ENCODE measurements at regions not wholly inside any gene's neighbourhood (a gene's known extent, or its start where the extent isn't known, plus 50 kb on each side); places are given as distances from the start of the nearest gene placed in this dataset.

- TF ChIP-seq, protein P1, sequence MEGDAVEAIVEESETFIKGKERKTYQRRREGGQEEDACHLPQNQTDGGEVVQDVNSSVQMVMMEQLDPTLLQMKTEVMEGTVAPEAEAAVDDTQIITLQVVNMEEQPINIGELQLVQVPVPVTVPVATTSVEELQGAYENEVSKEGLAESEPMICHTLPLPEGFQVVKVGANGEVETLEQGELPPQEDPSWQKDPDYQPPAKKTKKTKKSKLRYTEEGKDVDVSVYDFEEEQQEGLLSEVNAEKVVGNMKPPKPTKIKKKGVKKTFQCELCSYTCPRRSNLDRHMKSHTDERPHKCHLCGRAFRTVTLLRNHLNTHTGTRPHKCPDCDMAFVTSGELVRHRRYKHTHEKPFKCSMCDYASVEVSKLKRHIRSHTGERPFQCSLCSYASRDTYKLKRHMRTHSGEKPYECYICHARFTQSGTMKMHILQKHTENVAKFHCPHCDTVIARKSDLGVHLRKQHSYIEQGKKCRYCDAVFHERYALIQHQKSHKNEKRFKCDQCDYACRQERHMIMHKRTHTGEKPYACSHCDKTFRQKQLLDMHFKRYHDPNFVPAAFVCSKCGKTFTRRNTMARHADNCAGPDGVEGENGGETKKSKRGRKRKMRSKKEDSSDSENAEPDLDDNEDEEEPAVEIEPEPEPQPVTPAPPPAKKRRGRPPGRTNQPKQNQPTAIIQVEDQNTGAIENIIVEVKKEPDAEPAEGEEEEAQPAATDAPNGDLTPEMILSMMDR (IDR thresholded peaks at IDR 0.05) = no peak
- no peak for TF ChIP-seq POLR2A (IDR thresholded peaks at IDR 0.05)
- intact Hi-C loops (cut with DNase I; ENCODE audit: low total_unique reads) = no loop called here
- no peak overlapping the region for H3K4me3 ChIP-seq (ENCODE audit: low read depth, poor library complexity, severe bottlenecking)
- DNase-seq (ENCODE audit: low spot score in 2 of 2) = no peak
Measured at GRCh38 chrX:123060986-123061385, 123.1 kb upstream of the GRIA3 start.

- no peak overlapping the region for H3K4me3 ChIP-seq (ENCODE audit: low read depth, poor library complexity, severe bottlenecking)
- TF ChIP-seq, protein P1 (IDR thresholded peaks at IDR 0.05) = no peak
- no peak for TF ChIP-seq POLR2A (IDR thresholded peaks at IDR 0.05)
- intact Hi-C loops (cut with DNase I; ENCODE audit: low total_unique reads) = no loop called here
- no peak for DNase-seq (ENCODE audit: low spot score in 2 of 2)
Measured at GRCh38 chrX:123064053-123064452, 120.0 kb upstream of the GRIA3 start.

GRCh38 chrX:123072686-123073385 lies 111.2 kb upstream of the GRIA3 start:
- no peak for DNase-seq (ENCODE audit: low spot score in 2 of 2)
- no peak overlapping the region for H3K4me3 ChIP-seq (ENCODE audit: low read depth, poor library complexity, severe bottlenecking)
- WGBS, 2 donors = 64 to 75% methylated on average over 3 of the region's 3 CpGs
- TF ChIP-seq, protein P1 (IDR thresholded peaks at IDR 0.05) = no peak
- no peak for TF ChIP-seq POLR2A (IDR thresholded peaks at IDR 0.05)
- intact Hi-C loops (cut with DNase I; ENCODE audit: low total_unique reads) = no loop called here

GRCh38 chrX:123075947-123076561 lies 108.0 kb upstream of the GRIA3 start:
- DNase-seq (ENCODE audit: low spot score in 2 of 2) = no peak
- TF ChIP-seq, protein P1 (IDR thresholded peaks at IDR 0.05) = no peak
- no peak for TF ChIP-seq POLR2A (IDR thresholded peaks at IDR 0.05)
- no peak overlapping the region for H3K4me3 ChIP-seq (ENCODE audit: low read depth, poor library complexity, severe bottlenecking)
- 53 to 59% methylated on average over 4 of the region's 4 CpGs for WGBS, 2 donors
- intact Hi-C loops (cut with DNase I; ENCODE audit: low total_unique reads) = no loop called here

DNA sequence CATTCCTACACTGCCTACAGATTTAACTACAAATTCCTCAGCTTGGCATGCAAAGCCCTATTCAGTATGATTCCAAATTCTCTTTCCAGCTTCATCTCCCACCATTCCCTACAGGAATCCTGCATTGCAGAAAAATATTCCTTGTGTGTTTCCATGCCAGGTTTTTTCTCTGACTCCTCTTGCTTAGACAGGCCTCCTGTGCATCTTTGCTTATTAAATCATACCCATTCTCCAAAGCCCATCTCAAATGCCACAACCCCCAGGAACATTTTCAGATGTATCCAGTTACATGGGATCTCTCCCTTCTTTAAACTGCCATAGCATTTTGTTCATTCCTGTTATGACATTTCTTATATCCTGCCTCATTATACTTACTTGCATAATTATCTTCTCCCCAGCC lies 106.4 kb upstream of the GRIA3 start:
- no peak for DNase-seq (ENCODE audit: low spot score in 2 of 2)
- no peak overlapping the region for H3K4me3 ChIP-seq (ENCODE audit: low read depth, poor library complexity, severe bottlenecking)
- intact Hi-C loops (cut with DNase I; ENCODE audit: low total_unique reads) = no loop called here
- TF ChIP-seq, protein P1 (IDR thresholded peaks at IDR 0.05) = no peak
- TF ChIP-seq POLR2A (IDR thresholded peaks at IDR 0.05) = no peak

GRCh38 chrX:123080065-123080464 lies 104.0 kb upstream of the GRIA3 start:
- 76 to 93% methylated on average over 4 of the region's 4 CpGs for WGBS, 2 donors
- intact Hi-C loops (cut with DNase I; ENCODE audit: low total_unique reads) = no loop called here
- no peak overlapping the region for H3K4me3 ChIP-seq (ENCODE audit: low read depth, poor library complexity, severe bottlenecking)
- no peak for TF ChIP-seq POLR2A (IDR thresholded peaks at IDR 0.05)
- TF ChIP-seq, protein P1 (IDR thresholded peaks at IDR 0.05) = no peak
- no peak for DNase-seq (ENCODE audit: low spot score in 2 of 2)
